ENCODE measurements at regions not wholly inside any gene's neighbourhood (a gene's known extent, or its start where the extent isn't known, plus 50 kb on each side); places are given as distances from the start of the nearest gene placed in this dataset.

DNA sequence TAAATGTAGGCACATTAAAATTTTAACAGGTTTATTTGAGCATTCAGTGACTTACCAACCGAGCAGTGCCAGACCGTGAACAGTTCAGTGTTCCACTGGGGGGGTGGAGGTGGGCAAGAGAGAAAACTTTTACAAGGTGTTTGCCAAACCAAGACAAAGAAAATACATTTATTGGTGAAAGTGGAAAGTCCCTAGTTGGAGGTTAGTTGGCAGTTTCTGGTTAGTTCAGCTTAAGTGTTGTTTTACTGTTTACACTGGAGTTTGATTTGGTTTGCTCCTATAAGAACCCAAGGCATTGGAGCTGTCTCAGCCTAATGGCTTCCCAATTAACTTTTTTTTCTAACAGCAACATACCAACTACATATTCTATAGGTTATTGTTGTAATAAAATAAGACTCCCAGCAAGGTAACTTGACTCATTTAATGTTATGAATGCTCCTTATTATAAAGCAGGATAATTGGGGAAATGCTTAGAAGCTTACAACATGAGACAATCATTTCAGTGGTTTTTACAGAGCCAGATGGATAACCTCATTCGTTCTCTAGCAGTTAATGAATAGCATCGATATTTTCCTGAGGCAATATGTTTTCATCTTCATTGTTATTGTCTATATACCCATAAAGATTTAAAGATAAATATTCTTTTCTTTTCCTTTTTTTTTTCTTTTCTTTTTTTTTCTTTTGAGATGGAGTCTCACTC, 115.8 kb downstream of the ETNK1 start:
- DNase-seq (ENCODE audit: low read depth in 2 of 2, low spot score in 1 of 2) = no peak

DNA sequence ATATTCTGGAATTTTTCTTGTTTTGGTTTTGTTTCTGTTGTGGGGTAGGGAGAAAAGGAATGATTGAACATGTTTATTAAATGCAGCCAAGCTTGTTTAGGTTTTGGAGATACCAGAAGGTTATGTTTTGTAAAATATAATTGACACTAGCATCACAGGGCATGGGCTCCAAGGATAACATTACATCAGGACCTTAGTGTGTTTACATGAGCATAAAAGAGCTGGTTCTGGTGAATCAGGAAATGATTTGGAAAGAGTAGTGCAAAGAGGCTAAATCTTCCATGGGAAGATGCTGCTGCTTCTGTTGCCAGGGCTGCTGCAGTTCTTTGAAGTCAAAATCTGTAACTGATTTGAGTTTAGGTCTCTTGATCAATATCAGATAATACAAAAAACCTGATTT, 118.7 kb downstream of the ETNK1 start:
- no peak for DNase-seq (ENCODE audit: low read depth in 2 of 2, low spot score in 1 of 2)

DNA sequence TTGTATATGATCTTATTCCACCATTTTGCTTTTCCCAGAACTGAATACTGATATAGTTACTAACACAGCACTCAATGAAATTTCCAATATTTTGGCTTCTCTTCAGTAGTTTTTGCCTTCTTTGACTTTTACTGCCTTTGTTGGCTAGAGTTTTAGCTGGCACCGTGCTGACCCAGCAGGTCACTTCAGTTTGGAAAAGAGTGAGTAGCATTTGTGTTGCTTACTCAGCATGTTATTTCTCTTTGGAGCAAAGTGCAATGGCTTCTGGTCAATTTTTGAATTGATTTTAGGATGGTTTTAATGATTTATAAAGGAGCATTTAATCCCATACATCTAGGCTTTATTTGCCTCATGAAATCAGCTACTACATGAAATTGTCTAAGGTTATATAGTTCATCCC, 119.2 kb downstream of the ETNK1 start:
- DNase-seq (ENCODE audit: low read depth in 2 of 2, low spot score in 1 of 2) = no peak

DNA sequence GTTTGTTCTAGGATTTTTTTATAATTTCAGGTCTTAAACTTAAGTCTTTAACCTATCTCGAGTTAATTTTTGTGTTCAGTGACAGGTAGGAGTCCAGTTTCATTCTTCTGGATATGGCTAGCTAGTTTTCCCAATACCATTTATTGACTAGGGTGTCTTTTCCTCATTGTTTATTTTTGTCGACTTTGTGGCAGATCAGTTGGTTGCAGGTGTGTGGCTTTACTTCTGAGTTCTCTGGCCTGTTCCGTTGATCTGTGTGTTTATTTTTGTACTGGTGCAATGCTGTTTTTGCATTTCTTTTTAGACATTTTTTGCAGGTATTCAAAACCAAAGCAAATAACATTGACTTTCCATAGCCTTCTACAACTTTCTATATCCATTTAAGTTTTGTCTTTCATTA, 121.7 kb downstream of the ETNK1 start:
- no peak for DNase-seq (ENCODE audit: low read depth in 2 of 2, low spot score in 1 of 2)

DNA sequence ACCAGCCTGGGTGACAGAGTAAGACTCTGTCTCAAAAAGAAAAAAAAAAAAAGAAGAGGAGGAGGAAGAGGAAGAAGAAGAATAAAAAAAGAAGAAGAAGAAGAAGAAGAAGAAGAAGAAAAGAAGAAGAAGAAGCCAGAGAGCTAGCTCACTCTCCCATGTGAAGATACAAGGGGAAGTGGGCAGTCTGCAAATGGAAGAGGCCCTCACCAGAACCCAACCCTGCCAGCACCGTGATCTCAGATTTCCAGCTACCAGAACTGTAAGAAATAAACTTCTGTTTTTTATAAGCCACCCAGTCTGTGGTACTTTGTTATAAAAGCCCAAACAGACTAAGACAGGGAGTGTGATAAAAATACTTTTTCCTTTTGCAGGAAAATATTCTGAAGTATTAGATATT, 130.7 kb downstream of the ETNK1 start:
- no peak for DNase-seq (ENCODE audit: low read depth in 2 of 2, low spot score in 1 of 2)

DNA sequence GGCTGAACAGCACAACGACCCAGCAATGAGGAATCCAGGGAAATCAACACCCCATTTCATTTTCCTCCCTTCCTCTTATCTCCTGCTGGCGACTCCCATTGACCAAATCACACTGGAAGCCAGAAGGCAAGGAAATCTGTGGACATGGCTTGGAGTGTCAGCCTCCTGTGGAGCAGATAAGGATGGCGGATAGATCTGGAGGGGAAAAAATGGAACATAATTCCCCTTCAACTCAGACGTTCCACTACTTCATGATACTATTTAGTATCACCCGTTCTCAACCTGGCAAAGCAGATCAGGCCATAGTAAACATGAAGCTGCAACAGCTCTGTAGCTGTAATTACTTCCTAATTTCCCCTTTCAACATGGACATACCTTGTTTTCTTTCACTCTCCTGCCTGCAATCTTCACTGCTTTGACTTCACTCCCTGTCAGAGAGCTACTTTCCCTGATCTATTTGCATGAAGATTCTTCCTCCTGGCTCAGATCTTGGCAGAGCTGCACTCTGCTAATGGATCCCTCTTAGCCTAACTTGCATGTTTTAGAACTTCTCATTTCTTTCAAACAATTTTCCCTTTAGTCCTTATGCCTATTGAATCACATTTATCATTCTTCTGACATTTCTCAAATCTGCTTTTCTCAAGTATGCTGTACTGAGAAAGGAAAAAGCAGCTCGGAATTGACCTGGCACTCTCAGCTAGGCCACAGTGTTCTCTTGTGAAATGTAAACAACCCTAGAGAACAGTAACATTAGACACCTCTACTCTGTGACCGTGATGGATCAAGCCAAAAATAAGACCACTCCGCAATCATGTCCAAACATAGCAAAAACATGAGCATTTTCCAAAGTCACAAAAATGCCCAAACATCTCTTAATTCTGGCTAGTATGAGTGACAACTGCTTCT, 135.1 kb downstream of the ETNK1 start:
- DNase-seq (ENCODE audit: low read depth in 2 of 2, low spot score in 1 of 2) = no peak

DNA sequence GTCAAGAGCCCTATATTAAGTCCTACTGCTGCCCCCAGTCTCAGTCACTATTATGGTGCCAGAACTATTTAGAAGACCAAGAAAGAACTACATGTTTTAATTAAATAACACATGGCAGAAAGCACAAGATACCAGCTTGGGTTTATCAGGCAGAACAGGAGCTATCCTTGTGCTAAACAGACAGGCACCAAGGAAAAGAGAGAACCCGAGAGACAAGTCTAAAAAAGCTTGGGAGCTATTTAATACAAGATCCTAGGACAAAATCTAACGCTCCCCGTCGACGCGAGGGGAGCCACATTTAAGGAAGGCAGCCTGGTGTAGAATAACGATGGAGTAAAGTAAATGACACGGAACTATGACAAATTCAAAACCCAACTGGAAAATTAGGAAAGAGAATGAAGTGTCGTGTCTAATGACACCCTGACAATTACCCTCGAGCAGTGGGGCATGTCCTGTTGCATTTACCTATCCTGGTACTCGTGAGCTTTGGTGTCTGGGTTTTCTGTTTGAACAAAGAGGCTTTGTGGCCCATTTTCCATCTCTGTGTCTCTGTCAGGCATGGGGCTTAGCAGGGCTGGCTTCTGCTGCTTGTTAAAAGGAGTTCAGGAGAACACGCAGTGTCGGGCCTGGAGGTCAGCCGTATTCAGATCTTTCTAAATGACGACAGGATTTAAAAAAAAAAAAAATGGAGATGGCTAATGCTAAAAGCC, 140.6 kb downstream of the ETNK1 start:
- DNase-seq (ENCODE audit: low read depth in 2 of 2, low spot score in 1 of 2) = no peak

DNA sequence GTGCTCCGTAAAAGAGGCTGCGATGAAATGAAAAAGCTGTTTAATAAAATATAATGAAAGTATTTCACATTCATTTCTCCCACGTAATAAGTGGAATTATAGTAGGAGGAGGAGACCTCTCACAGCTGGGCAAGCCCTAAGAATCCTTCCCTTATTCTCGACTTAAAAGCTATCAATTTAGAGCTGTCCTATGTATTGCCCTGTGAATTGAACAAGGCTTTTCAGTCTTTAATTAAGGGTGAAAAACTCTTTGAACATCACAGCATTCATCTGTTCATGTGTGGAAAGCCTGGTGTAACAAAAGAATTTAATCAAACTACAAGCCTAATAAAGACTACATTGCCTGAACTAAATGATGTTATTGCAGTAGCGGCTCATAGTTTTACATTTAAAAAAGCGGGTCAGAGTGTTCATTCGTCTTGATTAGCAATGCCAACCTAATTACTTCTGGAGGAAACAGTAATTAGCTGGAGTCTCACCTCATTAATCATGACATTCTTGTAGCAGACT, 142.0 kb downstream of the ETNK1 start:
- no peak for DNase-seq (ENCODE audit: low read depth in 2 of 2, low spot score in 1 of 2)

DNA sequence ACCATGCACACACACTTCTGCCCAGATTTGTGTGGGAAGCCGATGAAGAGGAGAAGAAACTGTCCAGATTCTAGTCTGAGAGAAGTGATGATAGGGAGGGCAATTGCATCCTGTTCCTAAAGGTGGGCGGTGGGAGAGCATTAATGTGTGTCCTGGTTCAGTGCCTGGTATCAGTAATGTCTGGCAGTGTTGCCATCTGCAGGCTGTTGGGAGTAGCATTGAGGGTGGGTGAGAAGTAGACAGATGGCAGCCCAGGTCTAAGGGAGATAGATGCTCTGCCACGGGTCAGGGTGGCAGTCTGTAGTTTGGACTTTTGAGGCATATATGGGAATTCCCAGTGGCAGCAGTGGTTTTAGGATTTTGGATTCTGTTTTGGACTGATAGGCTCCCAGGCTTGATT, 156.4 kb downstream of the ETNK1 start:
- DNase-seq (ENCODE audit: low read depth in 2 of 2, low spot score in 1 of 2) = no peak

DNA sequence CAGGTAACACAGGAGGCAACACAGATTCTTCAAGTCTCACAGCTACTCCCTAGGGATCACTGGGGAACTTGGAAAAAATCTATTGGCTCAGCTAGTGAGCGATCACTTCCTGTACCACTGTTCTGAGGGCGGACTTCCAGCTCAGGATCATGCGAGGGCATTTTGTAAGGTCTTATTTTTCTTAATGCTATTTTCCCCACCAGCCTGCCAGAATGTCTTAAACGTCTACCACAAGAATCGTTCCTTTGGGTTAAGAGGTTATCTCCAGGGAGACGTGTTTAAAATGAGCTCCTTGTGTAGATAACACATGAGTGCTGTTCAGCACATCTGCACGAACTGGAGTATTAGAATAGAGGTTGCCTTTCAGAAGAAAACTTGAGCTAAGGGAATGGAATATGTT, 162.6 kb downstream of the ETNK1 start:
- no peak for DNase-seq (ENCODE audit: low read depth in 2 of 2, low spot score in 1 of 2)

DNA sequence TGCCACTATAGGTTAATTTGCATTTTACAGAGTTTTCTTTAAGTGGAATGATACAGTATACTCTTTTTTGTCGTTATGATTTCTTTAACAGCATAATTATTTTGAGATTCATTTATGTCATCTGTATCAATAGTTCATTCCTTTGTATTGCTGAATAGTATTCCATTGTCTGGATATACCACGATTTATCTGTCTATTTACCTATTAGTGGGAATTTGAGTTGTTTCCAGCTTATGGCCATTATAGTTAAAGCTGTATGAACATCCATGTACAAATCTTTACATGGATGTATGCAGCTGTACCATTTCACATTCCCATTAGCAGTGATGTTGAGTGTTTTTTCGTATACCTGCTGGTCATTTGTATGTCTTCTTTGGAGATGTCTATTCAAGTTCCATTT, 163.9 kb downstream of the ETNK1 start:
- DNase-seq (ENCODE audit: low read depth in 2 of 2, low spot score in 1 of 2) = no peak

DNA sequence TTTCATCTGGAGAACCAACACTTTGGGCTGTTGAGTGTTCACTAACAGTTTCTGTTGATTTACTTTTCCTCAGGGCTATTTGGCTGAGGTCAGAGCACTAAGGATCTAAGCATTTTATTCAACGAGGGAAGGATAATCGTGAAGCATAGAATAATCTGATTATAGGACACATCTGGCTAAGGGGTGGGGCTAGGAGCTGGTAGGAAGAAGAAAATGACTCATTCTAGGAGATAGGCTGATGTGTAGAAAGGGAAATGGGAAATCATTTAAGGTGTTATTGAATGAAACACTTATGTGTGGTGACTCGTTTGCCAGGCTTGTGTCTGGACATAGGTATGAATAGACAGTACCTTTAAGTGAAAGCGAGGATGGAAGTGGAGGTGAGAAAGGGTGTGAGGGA, 167.2 kb downstream of the ETNK1 start:
- DNase-seq (ENCODE audit: low read depth in 2 of 2, low spot score in 1 of 2) = no peak

DNA sequence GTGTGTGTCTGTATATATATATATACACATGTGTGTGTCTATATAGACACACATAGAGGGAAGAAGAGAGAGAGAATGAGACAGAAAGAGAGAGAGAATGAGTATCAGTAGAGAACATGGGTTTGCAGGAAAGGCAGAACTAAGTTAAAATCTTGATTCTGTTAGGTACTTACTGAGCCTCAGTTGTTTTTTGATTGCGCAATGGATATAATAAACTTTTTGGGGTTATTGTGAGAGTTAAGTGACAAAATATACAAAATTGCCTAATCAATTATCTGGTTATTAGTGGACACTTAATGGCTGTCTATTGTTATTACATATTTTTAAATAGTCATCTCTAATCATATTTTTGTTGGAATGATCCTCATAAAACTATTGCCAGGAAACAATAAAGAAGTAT, 169.0 kb downstream of the ETNK1 start:
- no peak for DNase-seq (ENCODE audit: low read depth in 2 of 2, low spot score in 1 of 2)

DNA sequence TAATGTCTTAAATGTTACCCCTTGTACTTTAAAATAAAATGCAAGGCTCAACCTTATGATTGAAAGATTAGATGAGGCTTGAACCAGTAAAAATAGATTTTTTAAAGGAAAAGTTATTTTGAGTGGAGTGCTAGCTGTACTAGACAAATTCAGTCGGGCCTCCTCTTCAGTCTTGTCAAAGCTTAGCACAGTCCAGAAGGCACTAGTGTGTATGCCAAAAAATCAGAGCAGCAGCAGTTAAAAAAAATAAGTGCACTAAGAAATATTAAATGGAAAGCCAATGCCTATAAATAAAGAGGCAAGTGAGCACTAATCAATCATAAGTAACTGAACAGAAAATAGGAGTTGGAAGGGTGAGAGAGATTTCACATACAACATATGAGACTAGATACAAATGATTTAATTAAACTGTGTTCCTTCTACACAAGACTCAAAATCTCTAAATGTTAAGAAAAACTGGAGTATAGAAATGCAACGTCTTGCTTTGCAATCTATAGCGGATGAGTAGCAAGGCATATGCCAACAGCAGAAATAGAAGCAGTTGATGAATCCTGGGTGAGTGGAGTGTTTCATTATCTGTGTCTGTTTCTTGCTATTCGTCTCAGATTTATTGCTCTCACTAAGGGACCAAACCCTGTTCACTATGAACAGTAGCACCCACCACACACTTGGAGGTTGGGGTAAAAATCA, 172.1 kb downstream of the ETNK1 start:
- no peak for DNase-seq (ENCODE audit: low read depth in 2 of 2, low spot score in 1 of 2)

DNA sequence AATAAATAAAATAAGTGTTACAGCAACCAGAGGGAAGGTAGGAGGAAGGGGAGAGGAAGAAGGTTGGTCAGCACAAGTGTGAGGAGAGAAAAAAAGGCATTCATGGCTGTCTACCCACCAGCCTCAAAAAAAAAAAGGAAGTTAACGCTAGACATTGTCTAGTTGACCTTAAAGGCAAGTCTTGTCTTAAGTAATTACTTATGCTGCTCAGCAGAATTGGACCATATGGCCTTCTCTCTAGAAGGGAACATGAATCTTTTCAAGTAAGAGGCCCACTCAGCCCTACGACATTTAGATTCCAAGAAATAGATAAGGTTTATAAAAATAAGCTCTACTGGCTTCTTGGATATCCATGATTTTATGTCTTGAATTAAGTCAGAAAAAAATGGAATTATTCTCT, 172.7 kb downstream of the ETNK1 start:
- DNase-seq (ENCODE audit: low read depth in 2 of 2, low spot score in 1 of 2) = no peak

DNA sequence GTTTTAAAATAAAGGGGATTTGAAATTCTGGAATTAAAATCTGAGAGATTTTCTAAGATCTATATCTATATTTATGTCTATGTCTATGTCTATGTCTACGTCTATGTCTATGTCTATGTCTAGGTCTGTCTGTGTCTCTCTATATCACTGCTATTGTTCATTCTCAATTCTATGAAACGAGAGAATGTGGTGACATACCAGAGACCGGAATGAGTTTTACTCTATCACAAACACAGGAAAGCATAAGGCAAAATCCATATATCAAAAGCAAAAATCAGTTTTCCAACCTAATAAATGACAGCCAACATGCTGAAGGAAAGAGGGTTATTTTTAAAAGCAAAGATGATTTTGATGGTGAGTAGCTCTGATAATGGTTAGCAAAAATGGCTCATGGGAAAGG, 173.1 kb downstream of the ETNK1 start:
- DNase-seq (ENCODE audit: low read depth in 2 of 2, low spot score in 1 of 2) = no peak

DNA sequence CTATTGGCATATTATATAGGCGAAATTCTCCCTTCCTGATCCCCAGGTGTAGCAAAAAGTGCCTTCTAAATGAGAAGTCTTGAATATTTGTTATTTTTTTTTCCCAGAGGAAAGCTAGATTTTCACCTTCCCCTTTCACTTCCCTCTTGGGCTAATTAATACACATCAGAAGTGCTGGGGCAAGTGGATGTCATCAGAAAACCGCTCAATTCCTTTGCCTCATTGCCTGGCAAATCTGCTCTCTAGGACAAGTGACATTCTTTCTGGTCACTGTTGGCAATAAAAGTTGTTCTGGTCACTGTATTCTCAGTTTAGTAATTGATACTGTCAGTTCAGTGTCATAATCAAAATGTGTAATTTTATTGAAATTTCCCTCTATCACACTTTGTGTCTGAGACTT, 174.5 kb downstream of the ETNK1 start:
- no peak for DNase-seq (ENCODE audit: low read depth in 2 of 2, low spot score in 1 of 2)

DNA sequence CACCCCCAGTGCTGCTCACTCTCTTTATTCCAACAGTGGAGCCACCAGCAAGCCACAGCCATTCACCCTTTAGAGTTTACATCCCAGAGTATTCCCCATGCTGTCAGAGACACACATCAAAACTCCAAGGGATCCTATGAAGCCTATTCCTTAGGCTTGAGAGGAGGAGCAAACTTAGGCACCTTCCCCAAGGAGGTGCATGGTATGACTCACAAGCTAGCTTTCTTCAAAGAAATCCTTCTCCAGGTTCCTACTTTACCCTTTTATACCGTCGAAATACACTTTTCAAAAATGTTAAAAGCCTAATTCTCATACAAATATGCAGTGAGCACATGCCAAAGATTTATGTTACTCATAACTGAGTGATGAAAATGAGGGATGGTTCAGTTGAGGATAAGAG, 175.4 kb downstream of the ETNK1 start:
- no peak for DNase-seq (ENCODE audit: low read depth in 2 of 2, low spot score in 1 of 2)

DNA sequence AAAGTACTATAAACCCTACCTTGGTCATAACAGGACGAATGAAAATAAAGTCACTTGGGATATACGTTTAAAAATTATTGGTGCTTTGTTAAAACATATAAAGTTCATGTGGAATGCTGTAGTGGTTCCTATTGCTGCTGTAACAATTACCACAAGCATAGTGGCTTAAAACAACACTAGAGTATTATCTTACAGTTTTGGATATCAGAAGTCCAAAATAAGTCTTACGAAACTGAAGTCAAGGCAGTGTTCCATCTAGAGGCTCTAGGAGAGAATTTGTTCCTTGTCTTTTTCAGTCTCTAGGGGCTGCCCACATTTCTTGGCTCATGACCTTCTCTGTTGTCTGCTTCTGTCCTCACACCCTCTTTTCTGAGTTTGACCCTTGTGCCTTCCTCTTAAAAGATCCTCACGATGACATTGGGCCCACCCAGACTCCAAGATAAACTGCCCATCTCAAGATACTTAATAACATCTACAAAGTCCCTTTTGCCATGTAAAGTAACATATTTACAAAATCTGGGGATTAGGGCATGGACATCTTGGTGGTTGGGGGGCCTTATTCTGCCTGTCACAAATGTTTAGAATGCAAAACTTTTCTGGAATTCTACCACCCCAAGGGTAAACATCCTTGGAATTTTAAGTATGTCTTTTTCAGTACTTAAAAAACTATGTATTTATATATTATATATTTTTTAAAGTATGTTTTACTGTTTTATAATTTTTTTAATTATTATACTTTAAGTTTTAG, 178.1 kb downstream of the ETNK1 start:
- DNase-seq (ENCODE audit: low read depth in 2 of 2, low spot score in 1 of 2) = no peak

DNA sequence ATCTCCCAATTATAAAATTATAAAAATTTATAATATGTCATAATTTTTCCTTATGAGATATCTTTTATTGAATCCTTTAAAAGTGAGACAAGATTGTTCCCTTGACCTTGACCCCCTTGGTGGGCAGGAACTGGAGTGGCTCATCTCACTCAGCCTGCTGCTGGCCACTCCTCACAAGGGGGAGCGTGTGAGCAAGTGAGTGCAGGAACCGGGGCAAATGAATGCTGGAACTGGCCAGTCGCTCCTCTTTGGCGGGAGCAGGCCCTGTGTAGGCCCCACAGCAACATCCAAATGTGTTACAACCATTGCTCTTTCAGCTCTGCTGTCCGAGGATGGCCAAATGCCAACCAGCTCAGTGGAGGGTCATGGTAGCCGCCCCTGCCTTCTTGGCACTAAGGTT, 178.8 kb downstream of the ETNK1 start:
- DNase-seq (ENCODE audit: low read depth in 2 of 2, low spot score in 1 of 2) = no peak

DNA sequence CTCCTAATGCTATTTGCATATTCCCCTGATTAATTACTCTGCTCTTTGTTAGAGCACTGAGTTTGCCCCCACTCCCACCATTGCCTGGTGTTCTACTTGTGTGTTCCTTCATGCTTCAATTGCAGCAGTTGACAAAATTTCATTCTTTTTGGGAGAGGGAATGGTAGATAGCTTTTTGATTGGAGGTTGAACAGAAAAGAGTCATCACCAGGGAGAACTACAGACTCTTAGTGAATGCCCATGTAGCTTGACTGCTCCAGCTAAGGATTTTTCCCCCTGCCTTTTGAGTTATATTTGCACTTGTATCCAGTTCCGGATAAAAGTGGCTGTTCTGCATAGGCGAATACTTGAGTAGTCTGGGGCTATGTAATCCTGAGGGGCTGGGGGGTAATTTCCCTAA, 183.9 kb downstream of the ETNK1 start:
- no peak for DNase-seq (ENCODE audit: low read depth in 2 of 2, low spot score in 1 of 2)
